ENCODE measurements at regions not wholly inside any gene's neighbourhood (a gene's known extent, or its start where the extent isn't known, plus 50 kb on each side); places are given as distances from the start of the nearest gene placed in this dataset.

DNA sequence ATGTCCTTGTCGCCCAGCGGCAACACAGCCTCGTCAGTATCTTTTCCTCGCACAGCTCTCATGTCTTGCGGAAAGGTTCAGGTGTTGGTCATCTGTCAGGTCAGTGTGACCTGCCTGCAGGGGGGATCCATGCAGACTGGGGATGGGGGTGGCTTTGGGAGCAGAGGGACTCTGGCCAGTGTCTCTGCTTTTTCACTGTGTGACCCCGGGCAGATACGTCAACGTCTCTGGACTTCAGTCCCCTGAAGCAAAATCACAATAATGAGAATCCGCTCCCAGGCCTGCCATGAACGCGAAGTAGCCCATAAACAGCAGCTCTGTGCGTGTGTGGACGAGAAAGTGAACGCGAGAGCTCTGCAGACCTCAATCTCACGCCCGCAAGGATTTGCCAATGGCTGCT is 75.7 kb upstream of the FCN1 start:
- Mint-ChIP-seq H3K36me3 (ENCODE audit: low read depth) (no peaks in the 10 kb centered on the region), H3K4me3 (no peak overlapping the region), H3K4me1 (no peaks in the 10 kb centered on the region), H3K27ac (no peak overlapping the region), H3K27me3 (ENCODE audit: low read depth) (peaks cover 32% of the 10 kb centered on the region), H3K9me3 (peaks cover 17% of the 10 kb centered on the region)
- TF ChIP-seq, protein P1, sequence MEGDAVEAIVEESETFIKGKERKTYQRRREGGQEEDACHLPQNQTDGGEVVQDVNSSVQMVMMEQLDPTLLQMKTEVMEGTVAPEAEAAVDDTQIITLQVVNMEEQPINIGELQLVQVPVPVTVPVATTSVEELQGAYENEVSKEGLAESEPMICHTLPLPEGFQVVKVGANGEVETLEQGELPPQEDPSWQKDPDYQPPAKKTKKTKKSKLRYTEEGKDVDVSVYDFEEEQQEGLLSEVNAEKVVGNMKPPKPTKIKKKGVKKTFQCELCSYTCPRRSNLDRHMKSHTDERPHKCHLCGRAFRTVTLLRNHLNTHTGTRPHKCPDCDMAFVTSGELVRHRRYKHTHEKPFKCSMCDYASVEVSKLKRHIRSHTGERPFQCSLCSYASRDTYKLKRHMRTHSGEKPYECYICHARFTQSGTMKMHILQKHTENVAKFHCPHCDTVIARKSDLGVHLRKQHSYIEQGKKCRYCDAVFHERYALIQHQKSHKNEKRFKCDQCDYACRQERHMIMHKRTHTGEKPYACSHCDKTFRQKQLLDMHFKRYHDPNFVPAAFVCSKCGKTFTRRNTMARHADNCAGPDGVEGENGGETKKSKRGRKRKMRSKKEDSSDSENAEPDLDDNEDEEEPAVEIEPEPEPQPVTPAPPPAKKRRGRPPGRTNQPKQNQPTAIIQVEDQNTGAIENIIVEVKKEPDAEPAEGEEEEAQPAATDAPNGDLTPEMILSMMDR (IDR thresholded peaks at IDR 0.05; ENCODE audit: unreplicated experiment in 3 of 3), result no peak

DNA sequence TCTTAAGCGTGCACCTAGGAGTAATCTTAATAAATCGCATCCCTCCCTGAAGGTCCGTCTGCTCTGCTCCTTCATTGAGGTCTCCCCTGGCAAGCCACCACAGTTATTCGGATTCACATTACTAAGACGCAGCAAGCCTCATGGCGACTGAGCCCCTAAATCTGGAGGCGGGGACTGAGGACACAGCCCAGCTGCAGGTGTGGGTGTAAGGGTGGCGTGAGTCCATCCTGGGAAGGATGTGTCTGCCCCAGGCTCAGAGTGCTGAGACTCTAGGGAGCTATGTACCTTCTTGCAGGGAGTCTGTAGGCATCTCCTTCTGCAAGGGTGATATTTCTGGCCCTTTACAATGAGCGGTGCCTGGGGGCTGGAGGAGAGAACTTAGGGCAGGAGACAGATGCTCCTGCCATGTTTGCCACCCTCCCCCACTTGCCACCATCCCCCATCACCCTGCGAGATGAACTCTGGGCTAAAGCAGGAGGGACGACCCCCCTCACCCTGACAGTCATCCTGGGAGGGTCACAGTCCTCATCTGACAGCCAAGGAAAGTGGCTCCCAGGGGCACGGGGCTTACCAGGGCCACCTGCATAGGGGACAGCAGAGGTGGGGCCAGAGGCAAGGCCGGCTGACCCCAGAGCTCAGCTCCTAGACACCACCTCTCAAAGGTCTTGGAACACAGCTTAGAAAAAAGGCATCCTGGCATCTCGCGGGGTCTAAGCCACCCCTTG is 76.4 kb upstream of the FCN1 start:
- TF ChIP-seq, protein P1 (IDR thresholded peaks at IDR 0.05; ENCODE audit: unreplicated experiment in 3 of 3), result no peak
- no peak overlapping the region for H3K27ac Mint-ChIP-seq
- H3K36me3 Mint-ChIP-seq (ENCODE audit: low read depth), result no peaks in the 10 kb centered on the region
- peaks cover 30% of the 10 kb centered on the region for H3K27me3 Mint-ChIP-seq (ENCODE audit: low read depth)
- H3K4me3 Mint-ChIP-seq, result no peak overlapping the region
- H3K4me1 Mint-ChIP-seq, result no peaks in the 10 kb centered on the region
- H3K9me3 Mint-ChIP-seq, result peaks cover 24% of the 10 kb centered on the region

DNA sequence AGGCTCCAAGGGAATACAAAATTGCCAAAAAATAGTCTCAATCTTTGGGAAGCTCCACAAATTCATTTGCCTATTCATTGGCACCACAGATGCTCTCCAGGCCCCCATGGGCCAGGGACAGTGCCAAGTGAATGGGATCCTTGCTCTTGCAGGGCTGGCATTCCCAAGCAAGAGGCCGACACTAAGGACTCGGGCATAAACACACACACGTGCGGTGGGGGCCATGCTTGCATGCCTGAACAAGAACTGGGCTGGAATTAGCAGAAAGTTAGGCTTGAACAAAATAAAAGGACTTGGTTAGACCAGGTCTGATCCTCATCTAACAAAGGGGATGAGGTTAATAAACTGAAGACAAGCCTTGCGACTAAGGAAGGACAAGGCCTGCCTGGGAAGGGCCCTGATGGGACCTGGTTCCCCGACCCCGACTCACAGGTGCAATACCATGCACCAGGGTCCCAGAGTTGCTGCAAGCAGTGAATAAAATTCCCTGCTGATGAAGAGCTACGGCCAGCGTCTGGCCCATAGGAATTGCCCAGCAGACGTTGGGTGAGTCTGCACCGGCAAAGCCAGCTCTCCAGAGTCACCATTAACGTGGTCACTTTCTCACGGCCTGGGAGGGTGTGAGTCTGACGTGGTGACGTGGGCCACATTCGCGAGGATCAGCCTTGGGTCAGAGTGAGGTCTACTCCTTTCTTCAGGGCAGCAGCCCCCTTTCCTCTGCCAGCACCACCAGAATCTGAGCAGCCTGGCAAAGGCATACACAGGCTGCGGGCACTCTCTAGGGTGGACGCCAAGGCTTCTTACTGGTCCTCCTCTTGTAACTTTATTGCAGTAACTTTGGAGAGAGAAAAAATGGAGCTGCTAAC is 77.4 kb upstream of the FCN1 start:
- no peak overlapping the region for H3K27ac Mint-ChIP-seq
- no peaks in the 10 kb centered on the region for H3K36me3 Mint-ChIP-seq (ENCODE audit: low read depth)
- peaks cover 32% of the 10 kb centered on the region for H3K27me3 Mint-ChIP-seq (ENCODE audit: low read depth)
- H3K4me1 Mint-ChIP-seq, result no peaks in the 10 kb centered on the region
- TF ChIP-seq, protein P1 (IDR thresholded peaks at IDR 0.05; ENCODE audit: unreplicated experiment in 3 of 3), result no peak
- H3K4me3 Mint-ChIP-seq, result no peak overlapping the region
- H3K9me3 Mint-ChIP-seq, result peaks cover 26% of the 10 kb centered on the region

DNA sequence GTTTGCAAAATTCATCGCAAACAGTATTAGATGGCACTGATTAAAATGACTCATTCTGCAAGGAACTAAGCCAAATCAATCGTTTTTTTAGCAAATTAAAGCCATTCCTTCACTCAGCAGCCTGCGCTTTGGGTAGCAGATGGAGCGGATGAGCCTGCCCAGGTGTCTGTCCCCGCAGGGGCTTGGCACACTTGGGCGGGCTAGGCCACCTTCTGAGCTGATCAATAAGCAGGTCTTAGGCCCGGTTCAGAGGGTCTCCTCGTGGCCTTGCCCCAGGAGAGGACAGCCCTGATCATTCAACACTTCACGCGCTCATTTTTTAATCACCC is 78.0 kb upstream of the FCN1 start:
- TF ChIP-seq, protein P1 (IDR thresholded peaks at IDR 0.05; ENCODE audit: unreplicated experiment in 3 of 3), result no peak
- peaks cover 4% of the 10 kb centered on the region for H3K36me3 Mint-ChIP-seq (ENCODE audit: low read depth)
- no peak overlapping the region for H3K4me3 Mint-ChIP-seq
- no peak overlapping the region for H3K27ac Mint-ChIP-seq
- no peaks in the 10 kb centered on the region for H3K4me1 Mint-ChIP-seq
- peaks cover 34% of the 10 kb centered on the region for H3K27me3 Mint-ChIP-seq (ENCODE audit: low read depth)
- peaks cover 28% of the 10 kb centered on the region for H3K9me3 Mint-ChIP-seq

DNA sequence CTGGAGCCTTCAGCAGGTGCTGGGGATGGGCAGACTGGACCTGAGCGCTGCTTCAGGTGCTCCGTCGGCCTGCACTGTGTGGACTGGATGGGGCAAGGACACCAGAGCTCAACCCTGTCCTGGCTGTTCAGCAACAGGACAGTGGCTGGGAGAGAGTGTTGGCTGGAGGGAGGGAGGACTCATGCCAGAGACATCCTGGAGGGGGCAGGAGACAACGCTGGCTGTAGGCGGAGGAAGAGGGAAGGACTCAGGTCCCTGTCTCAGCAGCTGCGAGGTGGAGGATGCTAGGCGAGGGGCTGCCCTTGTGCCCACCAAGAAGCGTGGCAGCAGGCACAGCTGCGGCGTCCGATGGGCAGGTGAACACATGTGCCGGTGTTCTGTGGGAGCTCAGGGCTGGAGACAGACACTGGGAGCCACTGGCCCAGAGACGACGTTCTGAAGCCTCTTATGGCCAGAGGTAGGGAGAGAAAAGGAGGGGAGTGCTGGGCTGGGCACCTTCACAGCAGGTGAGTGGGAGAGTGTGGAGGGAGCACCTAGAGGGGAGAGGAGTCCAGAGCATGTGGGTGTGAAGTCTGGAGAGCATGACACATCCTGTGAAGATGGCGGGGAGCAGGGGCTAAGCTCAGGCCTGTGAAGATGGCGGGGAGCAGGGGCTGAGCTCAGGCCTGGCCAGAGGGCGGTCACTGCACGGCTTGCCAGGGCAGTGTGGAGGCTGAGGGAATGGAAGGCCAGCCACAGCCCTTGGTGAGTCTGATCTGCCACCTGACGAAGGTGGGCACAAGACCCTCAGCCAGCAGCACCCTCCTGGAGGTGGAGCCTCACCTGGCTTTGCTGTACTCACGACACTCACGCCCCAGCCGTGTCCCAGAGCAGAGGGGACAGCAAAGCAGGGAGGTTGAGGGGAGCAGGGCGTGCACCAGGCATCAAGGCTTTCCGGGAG is 79.1 kb upstream of the FCN1 start:
- Mint-ChIP-seq H3K36me3 (ENCODE audit: low read depth) (peaks cover 4% of the 10 kb centered on the region), H3K9me3 (peaks cover 32% of the 10 kb centered on the region), H3K27me3 (ENCODE audit: low read depth) (peaks cover 32% of the 10 kb centered on the region), H3K27ac (no peak overlapping the region), H3K4me1 (no peaks in the 10 kb centered on the region), H3K4me3 (no peak overlapping the region)
- TF ChIP-seq, protein P1 (IDR thresholded peaks at IDR 0.05; ENCODE audit: unreplicated experiment in 3 of 3), result no peak

Data from nephron (organoid).